Activated CD8-positive, alpha-beta memory T cell treated with anti-CD3 and anti-CD28 coated beads, Interleukin-2, amount 10 ng/mL, durations not matched to agents 7 days and 5 days (primary cell): ENCODE measurements at regions not wholly inside any gene's neighbourhood (a gene's known extent, or its start where the extent isn't known, plus 50 kb on each side); places are given as distances from the start of the nearest gene placed in this dataset.

ENCODE experiments used
- ATAC-seq: fragments of 150-1000 bp; cut with Tn5 transposase; one replicate; pipeline ENCODE4 v1.10.0; 2021; ENCODE audit warnings: moderate library complexity
- CTCF ChIA-PET: fragments of 350-600 bp; sonication (Branson Sonifier 250); formaldehyde crosslinking; loops from one replicate; lab custom pipeline; 2021; ENCODE audit warnings: antibody characterized with exemption; lab: Charles Lee
- DNase-seq: peaks from one replicate; pipeline ENCODE4 v3.0.0-alpha.2; 2020
- H3K27ac Mint-ChIP-seq: one replicate; pipeline ENCODE4 v1.8.0; 2021; ENCODE audit warnings: mild to moderate bottlenecking, mixed read lengths
- H3K27me3 Mint-ChIP-seq: one replicate; pipeline ENCODE4 v1.8.0; 2021; ENCODE audit warnings: mixed read lengths
- H3K36me3 Mint-ChIP-seq: one replicate; pipeline ENCODE4 v1.8.0; 2021; ENCODE audit warnings: mild to moderate bottlenecking, mixed read lengths
- H3K4me1 Mint-ChIP-seq: one replicate; pipeline ENCODE4 v1.8.0; 2021; ENCODE audit warnings: mixed read lengths
- H3K4me3 Mint-ChIP-seq: one replicate; pipeline ENCODE4 v1.8.0; 2021; ENCODE audit warnings: mild to moderate bottlenecking, moderate library complexity, mixed read lengths
- H3K9me3 Mint-ChIP-seq: one replicate; pipeline ENCODE4 v1.8.0; 2022; ENCODE audit warnings: low read depth, mixed read lengths

DNA sequence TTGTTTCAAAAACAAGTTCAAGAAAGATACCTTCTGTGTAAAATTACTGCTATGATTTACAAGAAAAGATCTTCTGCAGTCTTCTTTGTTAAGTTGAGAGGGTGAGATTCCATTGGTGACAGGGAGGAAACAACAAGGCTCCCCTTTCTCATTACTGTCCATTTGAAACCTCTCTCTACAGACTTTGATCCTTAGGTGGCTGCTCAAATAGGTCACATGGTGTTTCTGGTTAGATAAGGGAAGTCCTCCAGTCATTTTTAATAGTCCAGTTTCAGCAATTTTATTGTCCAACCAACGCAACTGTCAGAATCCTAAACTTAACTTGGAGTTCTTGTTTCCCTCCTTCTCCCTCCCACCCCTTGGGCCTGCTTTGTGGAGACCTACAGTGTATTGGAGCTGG lies 390.4 kb downstream of the EFNB2 start:
- H3K4me3 Mint-ChIP-seq = no peak overlapping the region
- DNase-seq (no peak), ATAC-seq (no peak)
- no peaks in the 10 kb centered on the region for H3K4me1 Mint-ChIP-seq
- CTCF ChIA-PET = no interaction called here
- H3K36me3 Mint-ChIP-seq = no peaks in the 10 kb centered on the region
- no peak overlapping the region for H3K27ac Mint-ChIP-seq
- H3K27me3 Mint-ChIP-seq = no peaks in the 10 kb centered on the region
- H3K9me3 Mint-ChIP-seq = no peaks in the 10 kb centered on the region

DNA sequence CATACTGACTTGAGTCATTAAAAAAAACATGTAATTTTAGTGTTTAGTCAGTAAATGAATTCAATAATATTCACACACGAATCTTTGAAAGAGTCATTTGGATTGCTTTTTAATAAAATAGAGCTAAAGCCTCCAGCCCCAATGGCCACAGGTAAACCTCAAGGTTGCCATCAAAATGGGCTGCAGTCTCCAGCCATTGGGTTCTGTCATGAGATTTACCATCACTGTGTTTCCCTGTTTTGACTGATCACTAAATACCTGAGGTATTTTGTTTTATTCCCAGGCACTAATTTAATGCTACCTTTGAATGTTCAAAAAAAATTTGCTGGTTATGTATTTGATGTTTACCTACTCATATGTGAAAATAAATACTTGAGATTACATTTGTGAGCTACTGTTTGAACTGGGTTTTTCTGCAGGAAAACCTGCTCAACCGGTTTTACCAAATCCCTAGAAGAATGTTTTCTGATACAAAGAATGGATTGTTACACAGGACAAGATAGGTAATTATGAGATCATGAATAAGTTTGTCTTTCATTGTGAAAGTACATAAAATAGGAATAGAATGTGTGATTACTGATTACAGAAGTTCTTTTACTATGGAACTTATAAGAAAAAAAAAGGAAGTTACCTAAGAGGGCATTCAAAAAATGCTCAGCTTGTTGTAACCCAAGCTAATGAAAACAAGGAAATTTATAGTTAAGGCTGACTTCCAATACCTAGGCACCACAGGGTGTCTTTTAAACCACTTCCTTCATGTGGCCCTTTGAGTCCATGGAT lies 391.3 kb downstream of the EFNB2 start:
- ATAC-seq (no peak), DNase-seq (no peak)
- Mint-ChIP-seq H3K27me3 (no peaks in the 10 kb centered on the region), H3K4me1 (no peaks in the 10 kb centered on the region), H3K27ac (no peak overlapping the region), H3K36me3 (no peaks in the 10 kb centered on the region), H3K9me3 (no peaks in the 10 kb centered on the region), H3K4me3 (no peak overlapping the region)
- CTCF ChIA-PET = no interaction called here

DNA sequence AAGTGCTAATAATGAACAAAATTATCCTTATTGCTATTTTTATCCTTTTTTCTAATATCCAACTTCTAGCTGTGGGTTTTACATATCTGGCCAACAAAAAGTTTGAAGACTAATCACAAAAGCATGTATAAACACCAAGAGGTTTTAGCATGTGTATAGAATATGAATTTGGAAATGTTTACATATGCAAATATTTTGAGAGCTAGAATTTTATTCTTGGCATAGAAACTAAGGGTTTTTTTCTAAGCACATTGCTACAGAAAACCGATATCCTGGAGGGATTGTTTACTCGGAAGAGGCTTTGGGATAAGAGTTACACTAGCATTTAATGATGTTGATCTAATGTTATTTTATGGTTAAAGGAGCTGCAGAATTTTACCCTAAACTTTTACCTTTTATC lies 392.1 kb downstream of the EFNB2 start:
- CTCF ChIA-PET = no interaction called here
- Mint-ChIP-seq H3K36me3 (no peaks in the 10 kb centered on the region), H3K4me3 (no peak overlapping the region), H3K4me1 (no peaks in the 10 kb centered on the region), H3K9me3 (no peaks in the 10 kb centered on the region), H3K27me3 (no peaks in the 10 kb centered on the region), H3K27ac (no peak overlapping the region)
- DNase-seq = no peak
- ATAC-seq = no peak

DNA sequence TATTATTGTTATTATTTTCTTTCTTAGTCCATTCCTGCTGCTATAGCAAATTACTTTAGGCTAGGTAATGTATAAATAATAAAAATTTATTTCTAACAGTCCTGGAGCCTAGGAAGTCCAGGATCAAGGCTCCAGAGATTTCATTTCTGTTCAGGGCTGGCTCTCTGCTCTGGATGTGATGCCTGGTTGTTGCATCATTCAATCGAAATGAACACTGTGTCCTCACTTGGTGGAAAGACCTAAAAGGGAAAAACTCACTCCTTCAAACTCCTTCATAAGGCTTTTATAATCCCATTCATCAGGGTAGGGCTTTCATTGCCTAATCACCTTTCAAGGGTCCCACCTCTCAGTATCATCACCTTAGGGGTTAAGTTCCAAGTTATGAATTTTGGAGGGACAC lies 395.0 kb downstream of the EFNB2 start:
- no peak overlapping the region for H3K27ac Mint-ChIP-seq
- DNase-seq (no peak), ATAC-seq (no peak)
- no peaks in the 10 kb centered on the region for H3K9me3 Mint-ChIP-seq
- H3K4me1 Mint-ChIP-seq = no peaks in the 10 kb centered on the region
- CTCF ChIA-PET = no interaction called here
- no peaks in the 10 kb centered on the region for H3K27me3 Mint-ChIP-seq
- no peak overlapping the region for H3K4me3 Mint-ChIP-seq
- H3K36me3 Mint-ChIP-seq = no peaks in the 10 kb centered on the region

DNA sequence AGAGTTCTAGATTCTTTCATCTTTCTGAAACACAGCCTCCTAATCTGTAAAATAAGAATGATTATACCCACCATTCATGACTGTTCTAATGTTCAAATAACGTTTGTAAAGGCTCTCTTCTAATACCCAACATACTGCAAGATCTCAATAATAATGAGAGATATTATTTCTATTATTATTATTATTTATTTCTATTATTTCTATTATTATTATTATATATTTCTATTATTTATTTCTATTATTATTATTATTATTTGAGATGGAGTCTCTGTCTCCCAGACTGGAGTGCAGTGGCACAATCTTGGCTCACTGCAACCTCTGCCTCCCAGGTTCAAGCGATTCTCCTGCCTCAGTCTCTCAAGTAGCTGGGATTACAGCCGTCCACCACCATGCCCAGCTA lies 395.5 kb downstream of the EFNB2 start:
- CTCF ChIA-PET = no interaction called here
- no peaks in the 10 kb centered on the region for H3K27me3 Mint-ChIP-seq
- peaks cover 2% of the 10 kb centered on the region for H3K9me3 Mint-ChIP-seq
- H3K4me1 Mint-ChIP-seq = no peaks in the 10 kb centered on the region
- DNase-seq = no peak
- ATAC-seq = no peak
- H3K4me3 Mint-ChIP-seq = no peak overlapping the region
- no peak overlapping the region for H3K27ac Mint-ChIP-seq
- no peaks in the 10 kb centered on the region for H3K36me3 Mint-ChIP-seq

DNA sequence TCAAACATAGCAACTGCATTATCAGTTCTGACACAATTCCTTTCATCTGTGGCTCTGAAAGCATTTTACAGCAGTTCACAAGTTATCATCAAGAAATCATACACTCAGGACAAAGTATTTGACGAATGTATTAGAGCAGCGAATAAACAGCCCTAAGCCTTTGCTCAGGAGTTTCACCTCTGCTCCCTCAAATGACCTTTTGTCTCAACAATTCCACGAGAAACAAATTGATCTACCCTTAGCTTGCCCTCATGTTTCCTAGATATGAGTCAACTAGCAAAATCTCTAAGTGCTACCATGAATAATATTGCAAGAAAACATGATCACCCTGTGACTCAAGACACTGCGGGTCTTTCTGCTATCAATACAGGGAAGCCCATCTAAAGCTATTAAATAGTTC lies 396.1 kb downstream of the EFNB2 start:
- CTCF ChIA-PET = no interaction called here
- H3K27me3 Mint-ChIP-seq = no peaks in the 10 kb centered on the region
- no peak overlapping the region for H3K27ac Mint-ChIP-seq
- peaks cover 2% of the 10 kb centered on the region for H3K9me3 Mint-ChIP-seq
- no peak overlapping the region for H3K4me3 Mint-ChIP-seq
- ATAC-seq = no peak
- no peak for DNase-seq
- H3K36me3 Mint-ChIP-seq = no peaks in the 10 kb centered on the region
- no peaks in the 10 kb centered on the region for H3K4me1 Mint-ChIP-seq

DNA sequence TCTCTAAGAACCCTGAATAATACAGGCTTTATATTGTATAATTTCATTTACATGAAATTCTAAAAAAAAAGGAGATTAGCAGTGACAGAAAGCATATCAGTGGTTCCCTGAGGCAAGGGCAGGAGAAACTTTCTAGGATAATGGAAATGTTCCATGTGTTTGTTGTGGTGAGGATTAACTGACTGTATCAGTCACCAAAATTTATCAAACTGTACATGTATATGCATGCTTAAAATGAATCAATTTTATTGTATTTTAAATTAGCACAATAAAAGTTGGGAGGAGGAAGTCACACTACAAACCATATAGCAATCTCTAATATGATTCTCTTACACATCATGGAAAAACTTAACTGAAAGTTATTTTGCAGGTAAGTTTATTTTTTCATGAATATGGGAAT lies 396.8 kb downstream of the EFNB2 start:
- Mint-ChIP-seq H3K36me3 (no peaks in the 10 kb centered on the region), H3K9me3 (peaks cover 2% of the 10 kb centered on the region), H3K27ac (no peak overlapping the region), H3K4me1 (no peaks in the 10 kb centered on the region), H3K4me3 (no peak overlapping the region), H3K27me3 (no peaks in the 10 kb centered on the region)
- CTCF ChIA-PET = no interaction called here
- DNase-seq (no peak), ATAC-seq (no peak)

DNA sequence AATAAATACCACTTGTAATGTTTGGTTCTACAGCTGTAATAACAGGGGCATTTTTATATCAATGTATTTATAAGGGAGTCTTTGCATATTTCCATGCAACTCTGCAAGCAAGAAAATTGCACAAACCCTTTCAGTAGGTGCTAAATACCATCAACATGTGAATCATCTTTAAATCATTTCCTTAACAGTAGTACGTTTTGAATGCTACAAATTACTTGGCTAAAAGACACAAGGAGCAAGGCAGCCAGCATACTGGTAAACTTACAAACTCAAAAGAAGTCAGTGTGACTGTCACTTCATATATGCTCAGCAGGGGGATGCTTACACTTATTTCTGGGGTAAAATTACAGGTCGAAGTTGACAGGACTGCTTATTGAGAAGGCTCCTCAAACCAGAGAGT lies 402.4 kb downstream of the EFNB2 start:
- no peak for ATAC-seq
- no peaks in the 10 kb centered on the region for H3K36me3 Mint-ChIP-seq
- CTCF ChIA-PET = no interaction called here

DNA sequence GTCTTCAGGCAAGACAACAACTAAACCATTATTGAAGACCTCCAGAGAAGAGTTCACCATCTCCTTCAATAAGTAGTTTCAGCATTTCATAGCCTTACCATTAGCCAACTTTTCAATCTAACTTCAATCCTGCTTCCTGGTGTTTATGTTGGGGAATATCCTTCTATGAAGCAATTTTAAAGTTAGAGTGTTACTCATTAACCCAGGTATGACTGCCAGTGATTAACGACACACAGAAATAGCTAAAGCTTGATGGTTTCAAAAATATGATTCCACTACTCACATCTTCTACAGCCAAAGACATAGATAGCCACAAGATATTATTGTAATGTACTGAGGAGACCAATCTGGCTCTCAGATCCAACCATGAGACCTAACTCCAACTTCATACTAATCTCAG lies 403.2 kb downstream of the EFNB2 start:
- no peak for ATAC-seq
- peaks cover 6% of the 10 kb centered on the region for H3K9me3 Mint-ChIP-seq
- H3K4me3 Mint-ChIP-seq = no peak overlapping the region
- H3K36me3 Mint-ChIP-seq = no peaks in the 10 kb centered on the region
- no peaks in the 10 kb centered on the region for H3K27me3 Mint-ChIP-seq
- H3K4me1 Mint-ChIP-seq = no peaks in the 10 kb centered on the region
- no peak overlapping the region for H3K27ac Mint-ChIP-seq
- no peak for DNase-seq
- CTCF ChIA-PET = no interaction called here

More for the DNA sequence above, 402.4 kb downstream of the EFNB2 start:
- Mint-ChIP-seq H3K27me3 (no peaks in the 10 kb centered on the region), H3K9me3 (peaks cover 3% of the 10 kb centered on the region), H3K27ac (no peak overlapping the region), H3K4me1 (no peaks in the 10 kb centered on the region), H3K4me3 (no peak overlapping the region)
- DNase-seq = no peak

DNA sequence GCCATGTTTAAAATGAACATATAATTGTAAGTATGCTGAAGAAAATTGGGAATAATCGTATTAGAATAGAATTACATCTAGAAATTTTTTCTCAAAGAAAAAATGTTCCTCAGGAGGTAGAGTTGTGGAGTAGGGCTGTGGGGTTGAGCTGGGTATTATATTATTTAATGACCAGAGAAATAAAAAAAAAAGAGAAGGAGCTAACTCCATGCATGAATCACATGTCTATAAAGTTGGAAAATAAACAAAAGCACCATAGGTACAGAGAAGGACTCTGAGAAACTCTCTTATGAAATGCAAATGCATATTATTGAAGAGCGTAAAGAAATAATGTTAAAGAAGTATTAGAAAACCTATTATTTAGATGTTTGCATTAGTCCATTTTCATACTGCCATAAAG lies 405.5 kb downstream of the EFNB2 start:
- Mint-ChIP-seq H3K4me3 (no peak overlapping the region), H3K27ac (no peak overlapping the region), H3K27me3 (no peaks in the 10 kb centered on the region), H3K4me1 (no peaks in the 10 kb centered on the region), H3K9me3 (peaks cover 5% of the 10 kb centered on the region), H3K36me3 (no peaks in the 10 kb centered on the region)
- ATAC-seq (no peak), DNase-seq (no peak)
- CTCF ChIA-PET = no interaction called here

DNA sequence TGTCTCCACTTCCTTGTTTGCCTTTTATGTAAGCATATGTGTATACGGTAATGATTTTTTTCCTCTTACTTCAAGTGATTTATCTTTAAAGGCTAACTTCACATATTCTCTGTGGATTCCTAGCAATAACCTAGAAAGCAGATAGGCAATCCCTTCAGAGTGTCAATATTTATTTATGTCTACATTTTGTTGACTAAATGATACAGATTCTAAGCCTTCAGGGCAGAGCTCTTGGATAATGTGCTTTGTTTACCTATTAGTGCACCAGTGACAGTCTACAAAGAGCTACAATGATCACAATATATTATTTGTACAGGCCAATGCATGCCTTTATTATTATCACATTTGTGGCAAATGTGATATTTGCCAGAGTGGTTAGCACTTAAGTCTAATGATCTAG lies 406.2 kb downstream of the EFNB2 start:
- Mint-ChIP-seq H3K36me3 (no peaks in the 10 kb centered on the region), H3K27ac (no peak overlapping the region)
- CTCF ChIA-PET = no interaction called here

DNA sequence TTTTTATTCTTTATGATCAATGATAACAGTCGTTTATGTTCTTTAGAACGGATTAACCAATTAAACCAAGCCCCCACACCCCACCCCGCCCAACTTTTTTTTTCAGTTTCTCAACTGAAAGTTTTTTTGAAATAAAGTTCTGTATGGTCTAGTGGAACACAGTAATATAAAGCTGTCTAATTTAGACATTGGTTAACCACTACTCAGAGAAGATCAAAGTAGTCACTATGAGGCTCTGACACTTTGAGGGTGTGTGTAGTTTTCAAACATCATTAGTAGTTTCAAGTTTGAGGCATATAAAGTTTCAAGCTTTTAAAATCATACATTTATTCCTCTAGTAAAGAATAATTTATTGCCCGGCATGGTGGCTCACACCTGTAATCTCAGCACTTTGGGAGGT lies 413.2 kb downstream of the EFNB2 start:
- CTCF ChIA-PET = no interaction called here
- H3K9me3 Mint-ChIP-seq = no peaks in the 10 kb centered on the region
- no peaks in the 10 kb centered on the region for H3K4me1 Mint-ChIP-seq
- H3K27ac Mint-ChIP-seq = no peak overlapping the region
- H3K4me3 Mint-ChIP-seq = no peak overlapping the region
- no peaks in the 10 kb centered on the region for H3K36me3 Mint-ChIP-seq
- DNase-seq (no peak), ATAC-seq (no peak)
- H3K27me3 Mint-ChIP-seq = no peaks in the 10 kb centered on the region

More for the DNA sequence above, 406.2 kb downstream of the EFNB2 start:
- ATAC-seq = no peak
- Mint-ChIP-seq H3K9me3 (peaks cover 5% of the 10 kb centered on the region), H3K4me3 (no peak overlapping the region), H3K4me1 (no peaks in the 10 kb centered on the region), H3K27me3 (no peaks in the 10 kb centered on the region)
- DNase-seq = no peak

DNA sequence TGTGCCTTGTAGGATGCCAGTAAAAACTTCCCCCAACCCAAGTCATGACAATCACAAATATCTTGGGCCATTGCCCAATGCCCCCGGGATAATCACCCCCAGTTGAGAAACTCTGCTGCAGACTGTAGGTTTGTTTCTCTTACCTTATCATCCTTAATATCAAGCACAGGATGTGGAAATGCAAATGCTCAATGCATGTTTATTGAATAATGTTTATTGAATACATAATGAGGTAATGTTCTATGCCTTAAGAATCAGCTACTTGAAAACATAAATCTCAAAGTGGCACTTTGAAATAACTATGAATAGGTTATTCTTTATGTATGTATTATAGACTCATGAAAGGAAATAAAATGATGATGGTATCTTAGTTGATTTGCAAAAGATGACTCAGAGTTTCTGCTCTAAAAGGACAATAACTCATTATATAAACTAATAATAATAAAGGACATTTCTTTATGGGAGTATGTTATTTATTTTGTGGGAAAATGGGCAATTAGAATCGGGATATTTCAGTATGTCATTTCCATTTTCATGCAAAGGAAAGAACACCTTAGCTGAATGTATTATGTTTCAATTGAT lies 414.2 kb downstream of the EFNB2 start:
- no peak overlapping the region for H3K27ac Mint-ChIP-seq
- H3K4me3 Mint-ChIP-seq = no peak overlapping the region
- no peaks in the 10 kb centered on the region for H3K4me1 Mint-ChIP-seq
- CTCF ChIA-PET = no interaction called here
- ATAC-seq (no peak), DNase-seq (no peak)
- no peaks in the 10 kb centered on the region for H3K27me3 Mint-ChIP-seq
- H3K36me3 Mint-ChIP-seq = no peaks in the 10 kb centered on the region
- no peaks in the 10 kb centered on the region for H3K9me3 Mint-ChIP-seq

DNA sequence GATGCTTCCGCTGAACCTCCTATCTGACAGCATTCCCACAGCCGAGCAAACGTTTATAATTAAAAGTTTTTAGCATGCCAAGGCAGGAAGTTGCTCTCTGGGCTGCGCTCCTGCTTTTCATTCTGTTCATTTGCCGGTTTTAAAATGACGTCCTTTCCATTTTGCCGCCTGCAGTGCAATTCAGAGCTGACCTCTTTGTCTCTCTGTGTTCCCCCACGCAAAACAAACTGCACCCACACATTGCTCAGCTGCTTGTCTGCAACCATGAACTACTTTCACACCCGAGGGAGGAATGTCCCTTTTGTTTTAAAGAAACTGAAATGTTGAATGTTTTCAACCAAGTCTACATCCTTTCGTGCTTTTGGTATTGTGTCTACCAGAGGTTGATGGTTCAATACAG lies 416.5 kb downstream of the EFNB2 start:
- Mint-ChIP-seq H3K27me3 (no peaks in the 10 kb centered on the region), H3K4me1 (no peaks in the 10 kb centered on the region), H3K27ac (no peak overlapping the region), H3K36me3 (no peaks in the 10 kb centered on the region), H3K4me3 (no peak overlapping the region), H3K9me3 (no peaks in the 10 kb centered on the region)
- CTCF ChIA-PET = no interaction called here
- DNase-seq (no peak), ATAC-seq (no peak)
